Skeletal muscle tissue (tissue), 3 donors: ENCODE measurements at regions not wholly inside any gene's neighbourhood (a gene's known extent, or its start where the extent isn't known, plus 50 kb on each side); places are given as distances from the start of the nearest gene placed in this dataset.

Experiments
- H3K27ac ChIP-seq: one replicate; pipeline ENCODE4 v1.7.0; 2013; ENCODE audit warnings: mild to moderate bottlenecking, low read depth, low read length, inconsistent platforms
- H3K27me3 ChIP-seq, 3 donors: one replicate each; pipeline ENCODE4 v1.7.0; 2013; ENCODE audit warnings: low read length in 3 of 3; ENCODE audit not compliant: control insufficient read depth in 3 of 3, insufficient read depth in 3 of 3
- H3K36me3 ChIP-seq, 3 donors: one replicate each; pipeline ENCODE4 v1.7.0; 2013; ENCODE audit warnings: low read length in 3 of 3; ENCODE audit not compliant: control insufficient read depth in 3 of 3, insufficient read depth in 3 of 3
- H3K4me1 ChIP-seq, 3 donors: one replicate each; pipeline ENCODE4 v1.7.0; 2013; ENCODE audit warnings: low read length in 3 of 3, mild to moderate bottlenecking in 3 of 3; ENCODE audit not compliant: control insufficient read depth in 3 of 3, insufficient read depth in 3 of 3
- H3K4me3 ChIP-seq, 3 donors: one replicate each; pipeline ENCODE4 v1.7.0; 2013; ENCODE audit warnings: low read length in 3 of 3
- H3K9ac ChIP-seq, 3 donors: one replicate each; pipeline ENCODE4 v1.7.0; 2013; ENCODE audit warnings: low read length in 3 of 3, mild to moderate bottlenecking in 3 of 3, moderate library complexity in 2 of 3, low read depth in 1 of 3
- H3K9me3 ChIP-seq, 3 donors: one replicate each; pipeline ENCODE4 v1.7.0; 2013; ENCODE audit warnings: low read length in 3 of 3; ENCODE audit not compliant: control insufficient read depth in 3 of 3
- donor health status: Osteomylitis.

DNA sequence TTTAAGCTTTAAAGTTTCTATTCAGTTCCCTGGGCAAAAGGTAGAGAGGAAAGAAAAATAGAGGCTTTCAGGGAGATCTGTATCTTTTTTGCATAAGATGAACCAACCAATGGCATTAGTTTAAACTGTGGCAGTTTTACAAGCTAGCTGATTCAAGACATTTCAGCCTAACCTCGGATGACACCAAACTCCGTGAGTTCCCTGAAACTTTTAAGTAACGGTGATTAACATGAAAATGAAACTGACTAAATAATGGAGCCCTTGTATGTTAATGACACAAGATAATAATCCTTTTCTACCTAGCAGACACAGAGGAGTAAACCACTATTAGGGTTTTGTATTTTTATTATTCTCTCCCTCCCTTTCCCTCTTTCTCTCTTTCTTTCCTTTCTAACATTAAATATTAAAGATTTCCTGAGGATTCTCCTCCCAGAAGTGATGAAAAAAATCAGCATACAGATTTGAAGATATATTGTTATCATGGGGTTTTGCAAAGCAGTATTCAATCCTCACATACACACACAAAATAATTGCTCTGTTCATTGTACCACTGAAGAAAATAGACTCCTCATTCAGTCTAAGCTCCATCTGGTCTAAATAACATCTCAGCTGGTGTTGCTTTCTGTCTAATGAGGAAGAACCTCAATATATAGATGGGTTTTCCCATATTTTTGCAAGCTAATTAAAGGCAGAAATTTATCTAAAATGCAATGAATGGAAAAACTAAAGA lies 483.8 kb downstream of the NOVA1 start:
- Histone ChIP-seq H3K36me3 (no peaks in the 10 kb centered on the region), H3K9me3 (no peaks in the 10 kb centered on the region), H3K27ac (no peak overlapping the region), H3K9ac (no peak overlapping the region), H3K4me1 (no peaks in the 10 kb centered on the region), H3K27me3 (no peaks in the 10 kb centered on the region), H3K4me3 (no peak overlapping the region)

DNA sequence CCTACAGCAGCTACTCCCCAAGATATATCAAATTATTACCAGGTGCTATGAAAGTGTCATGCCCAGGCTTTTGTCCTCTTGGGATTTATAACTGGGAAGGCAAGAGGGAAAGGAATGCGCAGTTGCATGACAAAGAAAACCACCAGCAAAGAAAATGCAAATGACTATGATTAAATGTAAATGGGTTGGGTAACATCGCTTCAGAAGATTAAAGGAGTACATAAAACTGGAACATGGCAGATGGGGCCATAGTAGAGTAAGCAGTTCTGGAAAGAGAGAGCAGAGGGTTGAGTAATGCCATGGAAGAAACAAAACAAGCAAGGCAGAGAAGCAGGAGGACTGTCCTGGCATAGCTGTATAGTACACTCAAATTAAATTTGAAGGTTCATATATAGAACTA lies 493.1 kb downstream of the NOVA1 start:
- Histone ChIP-seq H3K4me3 (no peak overlapping the region), H3K27ac (no peak overlapping the region), H3K36me3 (no peaks in the 10 kb centered on the region), H3K9ac (no peak overlapping the region), H3K27me3 (no peaks in the 10 kb centered on the region), H3K9me3 (peaks cover 0 to 2% (median 0%) of the 10 kb centered on the region in 3 donors), H3K4me1 (no peaks in the 10 kb centered on the region)

DNA sequence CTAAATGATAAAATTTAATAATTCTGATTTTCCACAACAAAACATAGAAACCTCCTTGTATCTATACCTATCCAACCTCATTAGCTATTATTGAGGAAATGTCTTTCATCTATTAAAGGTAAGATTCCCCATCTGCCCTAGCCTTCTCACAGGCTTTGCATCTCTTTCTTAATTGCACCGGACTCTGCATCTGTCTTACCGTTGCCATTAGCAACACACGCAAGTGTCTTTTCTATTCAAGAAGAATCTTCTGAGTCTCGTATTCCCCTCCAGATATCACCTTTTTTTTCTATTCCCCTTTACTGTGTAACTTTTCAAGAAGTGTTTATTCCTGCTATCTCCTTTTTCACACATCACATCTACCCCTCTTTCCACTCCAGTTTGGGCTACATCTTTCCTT lies 500.0 kb downstream of the NOVA1 start:
- Histone ChIP-seq H3K4me3 (no peak overlapping the region), H3K9me3 (no peaks in the 10 kb centered on the region), H3K27me3 (no peaks in the 10 kb centered on the region), H3K4me1 (no peaks in the 10 kb centered on the region), H3K36me3 (no peaks in the 10 kb centered on the region), H3K9ac (no peak overlapping the region), H3K27ac (no peak overlapping the region)

DNA sequence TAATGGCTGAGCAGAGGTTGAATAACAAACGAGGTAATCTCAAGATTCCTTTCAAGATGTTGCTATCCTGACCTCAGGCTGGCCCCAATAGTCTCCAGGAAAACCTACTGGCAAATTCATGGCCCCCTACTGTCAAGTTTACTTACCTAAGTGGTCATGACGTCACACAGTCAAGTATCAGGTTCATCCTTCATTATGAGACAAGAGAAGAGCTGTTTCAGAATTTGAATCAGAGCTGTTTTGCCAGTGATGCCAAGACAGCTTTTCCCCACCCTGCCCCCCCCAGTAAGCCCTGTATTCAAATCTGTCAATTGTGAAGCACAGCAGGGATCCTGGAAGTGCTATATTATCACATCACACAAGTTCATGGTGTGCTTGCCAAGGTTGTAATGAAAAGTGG lies 509.6 kb downstream of the NOVA1 start:
- Histone ChIP-seq H3K36me3 (no peaks in the 10 kb centered on the region), H3K27me3 (no peaks in the 10 kb centered on the region), H3K4me1 (no peaks in the 10 kb centered on the region), H3K4me3 (no peak overlapping the region), H3K9me3 (no peaks in the 10 kb centered on the region), H3K9ac (no peak overlapping the region), H3K27ac (no peak overlapping the region)

DNA sequence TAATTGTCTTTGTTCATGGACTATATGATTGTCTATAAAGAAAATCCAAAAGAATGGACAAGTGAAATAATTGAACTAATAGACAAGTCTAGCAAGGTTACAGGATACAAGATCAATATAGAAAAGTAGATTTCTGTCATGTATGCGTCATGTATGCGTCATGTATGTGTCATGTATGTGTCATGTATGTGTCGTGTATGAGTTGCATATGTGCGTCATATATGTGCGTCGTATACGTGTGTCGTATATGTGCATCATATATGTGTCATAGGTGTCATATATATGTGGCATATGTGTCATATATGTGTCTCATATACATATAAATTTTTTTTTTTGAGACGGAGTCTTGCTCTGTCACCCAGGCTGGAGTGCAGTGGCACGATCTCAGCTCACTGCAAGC lies 516.8 kb downstream of the NOVA1 start:
- no peaks in the 10 kb centered on the region for H3K36me3 ChIP-seq
- H3K9me3 ChIP-seq, result no peaks in the 10 kb centered on the region
- H3K9ac ChIP-seq, result no peak overlapping the region
- H3K27me3 ChIP-seq, result no peaks in the 10 kb centered on the region
- H3K4me3 ChIP-seq, result no peak overlapping the region
- no peak overlapping the region for H3K27ac ChIP-seq
- H3K4me1 ChIP-seq, result no peaks in the 10 kb centered on the region

DNA sequence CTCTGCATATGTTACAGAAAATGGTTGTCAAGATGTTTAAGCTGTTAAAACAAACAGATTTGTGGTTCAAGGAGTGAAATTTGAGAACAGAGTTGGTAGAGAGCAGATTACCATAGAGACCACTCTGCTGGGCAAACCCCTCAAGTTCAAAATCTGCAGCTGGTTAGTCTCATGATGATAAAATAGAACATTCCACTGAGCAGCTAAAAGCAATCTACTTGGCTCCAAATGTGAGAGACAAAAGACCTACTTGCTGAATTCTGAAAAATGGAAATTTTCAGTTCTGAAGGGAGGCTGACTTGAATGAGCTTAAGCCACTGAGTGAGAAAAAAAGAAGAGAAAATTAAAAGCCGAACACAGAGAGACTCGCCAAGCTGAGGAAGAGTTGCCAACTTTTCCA lies 519.3 kb downstream of the NOVA1 start:
- H3K27me3 ChIP-seq, result no peaks in the 10 kb centered on the region
- no peak overlapping the region for H3K9ac ChIP-seq
- H3K4me1 ChIP-seq, result no peaks in the 10 kb centered on the region
- no peak overlapping the region for H3K4me3 ChIP-seq
- H3K9me3 ChIP-seq, result no peaks in the 10 kb centered on the region
- H3K36me3 ChIP-seq, result no peaks in the 10 kb centered on the region
- H3K27ac ChIP-seq, result no peak overlapping the region

DNA sequence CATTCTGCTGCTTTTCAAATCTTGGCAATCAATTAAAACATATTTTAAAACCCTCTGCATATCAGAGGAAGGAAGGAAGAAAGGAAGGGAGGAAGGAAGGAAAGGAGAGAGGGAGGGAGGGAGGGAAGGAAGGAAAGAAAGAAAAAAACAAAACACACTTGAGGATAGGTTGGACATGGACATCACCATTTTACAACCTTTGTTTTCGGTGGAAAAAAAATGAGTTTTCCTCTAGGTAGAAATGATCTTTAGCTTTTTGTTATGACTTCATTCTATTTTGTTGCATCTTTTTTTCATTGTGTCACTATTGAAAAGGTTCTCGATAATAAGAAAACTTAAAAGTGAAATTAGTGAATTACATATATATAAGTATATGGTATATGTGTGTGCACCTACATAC lies 522.9 kb downstream of the NOVA1 start:
- no peak overlapping the region for H3K9ac ChIP-seq
- no peaks in the 10 kb centered on the region for H3K27me3 ChIP-seq
- H3K4me1 ChIP-seq, result no peaks in the 10 kb centered on the region
- H3K9me3 ChIP-seq, result no peaks in the 10 kb centered on the region
- H3K36me3 ChIP-seq, result no peaks in the 10 kb centered on the region
- H3K4me3 ChIP-seq, result no peak overlapping the region
- H3K27ac ChIP-seq, result no peak overlapping the region

DNA sequence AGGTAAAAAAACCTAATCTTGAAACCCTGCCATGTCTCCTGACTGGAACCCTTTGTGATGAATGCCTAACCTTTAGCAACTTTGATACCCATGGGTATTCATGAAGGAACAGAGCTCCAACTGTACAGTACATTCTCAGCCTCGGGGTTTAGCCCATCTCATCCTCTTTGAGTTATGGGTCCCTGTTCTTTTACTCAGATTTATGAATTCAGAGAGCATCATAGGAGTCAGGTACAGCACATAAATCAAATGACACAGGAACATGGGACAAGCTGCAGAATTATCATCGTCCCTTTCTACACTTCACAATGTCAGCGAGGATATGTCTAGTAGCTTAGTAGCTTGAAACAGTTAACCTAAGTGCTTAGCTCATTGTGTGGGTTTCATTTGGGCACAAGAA lies 527.4 kb downstream of the NOVA1 start:
- no peak overlapping the region for H3K27ac ChIP-seq
- no peak overlapping the region for H3K4me3 ChIP-seq
- H3K4me1 ChIP-seq, result no peaks in the 10 kb centered on the region
- H3K27me3 ChIP-seq, result no peaks in the 10 kb centered on the region
- no peaks in the 10 kb centered on the region for H3K36me3 ChIP-seq
- no peaks in the 10 kb centered on the region for H3K9me3 ChIP-seq
- no peak overlapping the region for H3K9ac ChIP-seq

DNA sequence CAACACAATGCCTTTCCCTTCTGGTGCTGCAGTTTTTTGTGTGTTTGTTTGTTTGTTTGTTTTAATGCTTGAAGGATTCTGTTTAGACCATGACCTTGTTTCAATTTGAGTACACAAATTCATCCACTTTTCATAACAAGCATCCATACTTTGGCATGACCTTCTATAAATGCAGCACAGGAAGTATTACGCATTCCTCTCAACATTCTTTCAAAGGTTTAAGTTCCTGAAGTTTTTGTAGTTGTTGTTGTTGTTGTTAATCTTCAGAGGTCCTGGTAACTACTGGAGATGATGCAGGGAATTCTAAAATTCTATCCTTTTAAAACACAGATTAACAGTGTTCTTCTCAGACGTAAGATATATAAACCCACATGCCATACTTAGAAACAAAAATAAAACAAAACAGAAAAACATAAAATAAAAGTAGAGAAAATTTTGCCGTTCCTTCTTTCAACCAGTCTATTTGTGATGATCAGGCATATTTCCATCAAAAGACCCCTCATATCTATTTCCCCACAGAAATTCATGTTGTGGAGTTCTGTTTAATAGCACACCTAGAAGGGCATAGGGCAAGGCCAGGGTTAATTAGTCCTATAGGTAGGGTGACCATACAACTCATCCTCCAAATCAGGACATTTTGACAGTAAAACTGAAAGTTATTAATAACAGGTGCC lies 529.9 kb downstream of the NOVA1 start:
- no peaks in the 10 kb centered on the region for H3K4me1 ChIP-seq
- H3K4me3 ChIP-seq, result no peak overlapping the region
- no peaks in the 10 kb centered on the region for H3K9me3 ChIP-seq
- no peaks in the 10 kb centered on the region for H3K27me3 ChIP-seq
- H3K36me3 ChIP-seq, result no peaks in the 10 kb centered on the region
- no peak overlapping the region for H3K9ac ChIP-seq
- no peak overlapping the region for H3K27ac ChIP-seq

DNA sequence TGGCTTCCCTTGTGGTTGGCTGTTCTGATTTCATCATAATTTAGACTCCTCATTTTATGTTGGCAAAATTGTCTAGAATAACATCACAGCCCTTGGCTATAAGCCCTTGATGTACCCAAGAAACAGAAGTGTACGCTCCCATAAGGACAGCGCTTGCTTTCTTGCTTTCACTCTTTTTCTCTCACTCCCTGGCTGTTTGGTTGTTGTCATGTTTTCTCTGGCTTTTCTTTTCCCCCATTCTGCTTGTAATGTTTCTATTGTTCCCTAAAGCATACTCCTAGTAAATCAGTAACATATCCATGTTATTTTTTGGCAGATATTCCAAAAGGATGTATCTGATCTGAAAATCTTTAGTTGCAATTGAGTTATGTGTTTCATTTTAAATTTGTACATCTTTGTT lies 530.5 kb downstream of the NOVA1 start:
- Histone ChIP-seq H3K27me3 (no peaks in the 10 kb centered on the region), H3K27ac (no peak overlapping the region), H3K4me3 (no peak overlapping the region), H3K9ac (no peak overlapping the region), H3K36me3 (no peaks in the 10 kb centered on the region), H3K9me3 (no peaks in the 10 kb centered on the region), H3K4me1 (no peaks in the 10 kb centered on the region)
